Retina (tissue), 1 donor: ENCODE measurements at regions not wholly inside any gene's neighbourhood (a gene's known extent, or its start where the extent isn't known, plus 50 kb on each side); places are given as distances from the start of the nearest gene placed in this dataset.
"Not testable (repeated sequence)": the region's sequence is repeated elsewhere in the genome, so short reads cannot be mapped to it uniquely, and the experiment has no call there.

Experiments used
- DNase-seq: peaks from one replicate; pipeline ENCODE4 v3.0.0-alpha.2; 2016

- DNase-seq, result not testable (repeated sequence)
Measured at GRCh38 chr18:46229641-46230040, 125.5 kb downstream of the HAUS1 start.

GRCh38 chr18:46236156-46236555, 132.0 kb downstream of the HAUS1 start:
- DNase-seq, result no peak

GRCh38 chr18:46237891-46238290, 133.7 kb downstream of the HAUS1 start:
- DNase-seq, result no peak

GRCh38 chr18:46239549-46239948, 135.4 kb downstream of the HAUS1 start:
- DNase-seq, result no peak

GRCh38 chr18:46239998-46240397, 135.8 kb downstream of the HAUS1 start:
- no peak for DNase-seq

- not testable (repeated sequence) for DNase-seq
Measured at GRCh38 chr18:46241393-46241792, 137.2 kb downstream of the HAUS1 start.

- no peak for DNase-seq
Measured at GRCh38 chr18:46242183-46242582, 138.0 kb downstream of the HAUS1 start.

GRCh38 chr18:46243095-46243494, 138.9 kb downstream of the HAUS1 start:
- DNase-seq, result no peak

- DNase-seq, result no peak
Measured at GRCh38 chr18:46243673-46244072, 139.5 kb downstream of the HAUS1 start.

- no peak for DNase-seq
Measured at GRCh38 chr18:46246101-46246500, 141.9 kb downstream of the HAUS1 start.

- no peak for DNase-seq
Measured at GRCh38 chr18:46247942-46248341, 143.8 kb downstream of the HAUS1 start.

GRCh38 chr18:46250084-46250811, 146.1 kb downstream of the HAUS1 start:
- no peak for DNase-seq

- DNase-seq, result no peak
Measured at GRCh38 chr18:46250812-46251173, 146.6 kb downstream of the HAUS1 start.

- DNase-seq, result no peak
Measured at GRCh38 chr18:46252759-46253158, 148.6 kb downstream of the HAUS1 start.

GRCh38 chr18:46253498-46253897, 149.3 kb downstream of the HAUS1 start:
- no peak for DNase-seq

- DNase-seq, result no peak
Measured at GRCh38 chr18:46256078-46256477, 151.9 kb downstream of the HAUS1 start.

- no peak for DNase-seq
Measured at GRCh38 chr18:46257366-46257765, 153.2 kb downstream of the HAUS1 start.

- DNase-seq, result no peak
Measured at GRCh38 chr18:46260016-46260878, 156.1 kb downstream of the HAUS1 start.

- no peak for DNase-seq
Measured at GRCh38 chr18:46260879-46261143, 156.6 kb downstream of the HAUS1 start.

GRCh38 chr18:46261799-46262198, 157.6 kb downstream of the HAUS1 start:
- DNase-seq, result no peak

GRCh38 chr18:46262856-46263255, 158.7 kb downstream of the HAUS1 start:
- DNase-seq, result no peak

- DNase-seq, result no peak
Measured at GRCh38 chr18:46264255-46264654, 160.1 kb downstream of the HAUS1 start.

- no peak for DNase-seq
Measured at GRCh38 chr18:46265196-46266156, 161.3 kb downstream of the HAUS1 start.
